ENCODE measurements at regions not wholly inside any gene's neighbourhood (a gene's known extent, or its start where the extent isn't known, plus 50 kb on each side); places are given as distances from the start of the nearest gene placed in this dataset.
"Not testable (repeated sequence)": the region's sequence is repeated elsewhere in the genome, so short reads cannot be mapped to it uniquely, and the experiment has no call there.

GRCh38 chr14:19311023-19311422, 123.1 kb downstream of the POTEG start:
- TF ChIP-seq POLR2A (IDR thresholded peaks at IDR 0.05) = not testable (repeated sequence)
- TF ChIP-seq, protein P1, sequence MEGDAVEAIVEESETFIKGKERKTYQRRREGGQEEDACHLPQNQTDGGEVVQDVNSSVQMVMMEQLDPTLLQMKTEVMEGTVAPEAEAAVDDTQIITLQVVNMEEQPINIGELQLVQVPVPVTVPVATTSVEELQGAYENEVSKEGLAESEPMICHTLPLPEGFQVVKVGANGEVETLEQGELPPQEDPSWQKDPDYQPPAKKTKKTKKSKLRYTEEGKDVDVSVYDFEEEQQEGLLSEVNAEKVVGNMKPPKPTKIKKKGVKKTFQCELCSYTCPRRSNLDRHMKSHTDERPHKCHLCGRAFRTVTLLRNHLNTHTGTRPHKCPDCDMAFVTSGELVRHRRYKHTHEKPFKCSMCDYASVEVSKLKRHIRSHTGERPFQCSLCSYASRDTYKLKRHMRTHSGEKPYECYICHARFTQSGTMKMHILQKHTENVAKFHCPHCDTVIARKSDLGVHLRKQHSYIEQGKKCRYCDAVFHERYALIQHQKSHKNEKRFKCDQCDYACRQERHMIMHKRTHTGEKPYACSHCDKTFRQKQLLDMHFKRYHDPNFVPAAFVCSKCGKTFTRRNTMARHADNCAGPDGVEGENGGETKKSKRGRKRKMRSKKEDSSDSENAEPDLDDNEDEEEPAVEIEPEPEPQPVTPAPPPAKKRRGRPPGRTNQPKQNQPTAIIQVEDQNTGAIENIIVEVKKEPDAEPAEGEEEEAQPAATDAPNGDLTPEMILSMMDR (IDR thresholded peaks at IDR 0.05) = not testable (repeated sequence)
